IgD-negative memory B cell (primary cell): ENCODE measurements at regions not wholly inside any gene's neighbourhood (a gene's known extent, or its start where the extent isn't known, plus 50 kb on each side); places are given as distances from the start of the nearest gene placed in this dataset.
A peak's percentile ranks its signal among the peaks of the same experiment; 100 is the strongest.
"Not testable (repeated sequence)": the region's sequence is repeated elsewhere in the genome, so short reads cannot be mapped to it uniquely, and the experiment has no call there.

Source experiments
- H3K27ac Mint-ChIP-seq, 3 donors: one replicate each; pipeline ENCODE4 v1.8.0; 2020 to 2022; ENCODE audit warnings: mild to moderate bottlenecking in 3 of 3, mixed read lengths in 3 of 3, moderate library complexity in 1 of 3
- H3K27me3 Mint-ChIP-seq: one replicate; pipeline ENCODE4 v1.8.0; 2021; ENCODE audit warnings: mixed read lengths
- H3K36me3 Mint-ChIP-seq: one replicate; pipeline ENCODE4 v1.8.0; 2020; ENCODE audit warnings: mild to moderate bottlenecking, mixed read lengths
- H3K4me1 Mint-ChIP-seq, 3 donors: one replicate each; pipeline ENCODE4 v1.8.0; 2020 to 2022; ENCODE audit warnings: mixed read lengths in 3 of 3, mild to moderate bottlenecking in 1 of 3
- H3K4me3 Mint-ChIP-seq, 4 donors: one replicate each; pipeline ENCODE4 v1.8.0; 2020 to 2022; ENCODE audit warnings: mild to moderate bottlenecking in 4 of 4, mixed read lengths in 4 of 4, moderate library complexity in 3 of 4
- H3K9me3 Mint-ChIP-seq, 3 donors: one replicate each; pipeline ENCODE4 v1.8.0; 2020 to 2021; ENCODE audit warnings: mixed read lengths in 3 of 3, mild to moderate bottlenecking in 1 of 3

DNA sequence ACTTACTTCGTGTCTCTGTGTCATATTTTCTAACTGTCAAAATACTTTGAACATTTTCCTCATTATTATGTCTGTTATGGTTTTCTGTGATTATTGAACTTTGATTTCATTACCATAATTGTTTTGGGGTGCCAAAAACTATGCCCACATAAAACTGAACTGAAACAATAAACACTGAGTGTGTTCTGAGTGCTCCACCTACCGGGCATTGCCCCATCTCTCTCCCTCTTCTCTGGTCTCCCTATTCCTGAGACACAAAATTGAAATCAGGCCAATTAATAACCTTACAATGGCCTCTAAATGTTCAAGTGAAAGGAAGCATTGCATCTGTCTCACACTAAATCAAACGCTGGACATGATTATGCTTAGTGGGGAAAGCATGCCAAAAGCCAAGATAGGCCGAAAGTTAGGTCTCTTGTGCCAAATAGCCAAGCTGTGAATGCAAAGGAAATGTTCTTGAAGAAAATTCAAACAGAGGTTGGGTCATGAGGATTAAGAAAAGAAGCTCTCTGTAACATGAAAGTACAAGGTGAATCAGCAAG lies 972.3 kb downstream of the PCDH7 start:
- Mint-ChIP-seq H3K4me3 (peak overlapping the region in 1 of 4 donors; percentile 5), H3K27me3 (no peaks in the 10 kb centered on the region), H3K27ac (no peak overlapping the region), H3K36me3 (no peaks in the 10 kb centered on the region), H3K4me1 (no peaks in the 10 kb centered on the region), H3K9me3 (peaks cover under 1 to 7% (median 1%) of the 10 kb centered on the region in 3 donors)

- H3K27ac Mint-ChIP-seq = no peak overlapping the region
- H3K4me3 Mint-ChIP-seq = no peak overlapping the region
Observed at GRCh38 chr4:31701256-31701655, 981.1 kb downstream of the PCDH7 start.

GRCh38 chr4:31702326-31702725 lies 982.2 kb downstream of the PCDH7 start:
- H3K9me3 Mint-ChIP-seq = peaks cover 0 to 12% (median 4%) of the 10 kb centered on the region in 3 donors
- no peaks in the 10 kb centered on the region for H3K36me3 Mint-ChIP-seq
- H3K27ac Mint-ChIP-seq = no peak overlapping the region
- H3K4me3 Mint-ChIP-seq = no peak overlapping the region
- H3K27me3 Mint-ChIP-seq = no peaks in the 10 kb centered on the region
- no peaks in the 10 kb centered on the region for H3K4me1 Mint-ChIP-seq

More at GRCh38 chr4:31701256-31701655, 981.1 kb downstream of the PCDH7 start:
- Mint-ChIP-seq H3K9me3 (peaks cover 0 to 12% (median 4%) of the 10 kb centered on the region in 3 donors), H3K27me3 (no peaks in the 10 kb centered on the region), H3K36me3 (no peaks in the 10 kb centered on the region), H3K4me1 (no peaks in the 10 kb centered on the region)

DNA sequence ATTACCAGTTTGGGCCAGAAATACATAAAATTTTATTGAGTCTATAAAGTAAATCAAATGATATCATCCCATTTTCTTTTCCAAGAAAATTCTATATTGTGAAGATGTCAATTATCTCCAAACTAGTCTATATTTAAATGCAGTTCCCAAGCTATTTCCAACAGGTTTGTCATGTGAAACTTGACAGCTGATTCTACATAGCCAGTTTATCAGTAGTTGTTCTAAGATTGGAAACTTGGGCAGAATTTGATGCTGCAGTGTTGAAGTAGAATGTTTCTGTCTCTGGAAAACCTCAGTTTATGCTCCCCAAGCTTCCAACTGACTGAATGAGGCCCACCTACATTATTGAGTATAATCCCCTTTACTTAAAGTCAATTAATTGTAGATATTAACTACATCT lies 994.1 kb downstream of the PCDH7 start:
- H3K4me1 Mint-ChIP-seq = no peaks in the 10 kb centered on the region
- peaks cover 0 to 3% (median 3%) of the 10 kb centered on the region in 3 donors for H3K9me3 Mint-ChIP-seq
- no peaks in the 10 kb centered on the region for H3K27me3 Mint-ChIP-seq
- H3K36me3 Mint-ChIP-seq = no peaks in the 10 kb centered on the region
- H3K4me3 Mint-ChIP-seq = no peak overlapping the region
- no peak overlapping the region for H3K27ac Mint-ChIP-seq

DNA sequence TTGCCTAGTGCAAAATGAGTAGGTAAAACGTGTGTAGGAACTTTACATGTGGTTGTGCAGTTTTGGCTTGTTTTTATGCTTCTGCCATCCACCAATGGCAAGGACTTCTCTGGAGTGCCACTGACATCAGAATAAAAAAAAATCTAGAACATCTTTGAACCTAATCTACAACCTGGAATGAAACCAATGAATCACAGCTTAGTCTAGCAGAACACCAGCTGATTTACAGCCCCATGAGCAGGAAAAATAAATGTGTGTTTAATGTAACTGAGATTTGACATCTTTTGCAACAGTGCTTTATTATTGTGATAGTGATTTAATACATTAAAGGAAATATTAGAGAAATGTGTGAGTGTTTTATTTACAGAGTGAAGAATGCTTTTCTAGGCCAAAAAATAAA lies 995.1 kb downstream of the PCDH7 start:
- H3K27me3 Mint-ChIP-seq = no peaks in the 10 kb centered on the region
- H3K9me3 Mint-ChIP-seq = peaks cover 0 to 8% (median 5%) of the 10 kb centered on the region in 3 donors
- H3K27ac Mint-ChIP-seq = no peak overlapping the region
- H3K4me3 Mint-ChIP-seq = no peak overlapping the region
- H3K4me1 Mint-ChIP-seq = no peaks in the 10 kb centered on the region
- H3K36me3 Mint-ChIP-seq = no peaks in the 10 kb centered on the region

DNA sequence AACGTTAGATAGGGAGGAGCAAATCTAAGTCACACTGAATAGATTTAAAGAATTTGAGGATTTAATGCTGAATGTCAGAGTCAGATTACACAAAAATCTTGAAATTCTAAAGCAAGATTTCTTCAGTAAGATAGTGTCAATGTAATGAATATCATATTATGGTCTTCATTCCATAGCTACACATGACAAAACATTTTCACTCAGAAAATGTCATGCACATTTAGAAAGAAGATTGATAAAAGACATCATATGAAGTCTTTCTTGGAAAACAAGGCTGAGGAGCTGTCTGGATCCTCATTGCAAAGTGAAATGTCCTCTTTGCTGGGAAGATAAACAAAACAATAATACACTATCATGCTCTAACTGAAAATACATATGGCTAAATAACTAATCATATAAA lies 1006.9 kb downstream of the PCDH7 start:
- H3K27ac Mint-ChIP-seq = no peak overlapping the region
- H3K4me3 Mint-ChIP-seq = no peak overlapping the region
- no peaks in the 10 kb centered on the region for H3K27me3 Mint-ChIP-seq
- H3K4me1 Mint-ChIP-seq = no peaks in the 10 kb centered on the region
- peaks cover 0 to 4% (median 0%) of the 10 kb centered on the region in 3 donors for H3K9me3 Mint-ChIP-seq
- H3K36me3 Mint-ChIP-seq = no peaks in the 10 kb centered on the region

- Mint-ChIP-seq H3K4me3 (no peak overlapping the region), H3K36me3 (no peaks in the 10 kb centered on the region), H3K27ac (no peak overlapping the region), H3K9me3 (peaks cover 5 to 8% (median 6%) of the 10 kb centered on the region in 3 donors), H3K27me3 (no peaks in the 10 kb centered on the region), H3K4me1 (peaks cover 0 to 2% (median 0%) of the 10 kb centered on the region in 3 donors)
Observed at GRCh38 chr4:31735004-31735403, 1014.8 kb downstream of the PCDH7 start.

GRCh38 chr4:31737419-31737818 lies 1017.2 kb downstream of the PCDH7 start:
- Mint-ChIP-seq H3K4me1 (peaks cover 0 to 2% (median 0%) of the 10 kb centered on the region in 3 donors), H3K27me3 (no peaks in the 10 kb centered on the region), H3K9me3 (peaks cover 2 to 11% (median 7%) of the 10 kb centered on the region in 3 donors), H3K27ac (no peak overlapping the region), H3K4me3 (no peak overlapping the region), H3K36me3 (no peaks in the 10 kb centered on the region)

GRCh38 chr4:31741326-31741725 lies 1021.2 kb downstream of the PCDH7 start:
- Mint-ChIP-seq H3K36me3 (no peaks in the 10 kb centered on the region), H3K27ac (no peak overlapping the region), H3K4me3 (no peak overlapping the region), H3K9me3 (peaks cover 2 to 10% (median 7%) of the 10 kb centered on the region in 3 donors), H3K4me1 (peaks cover 0 to 2% (median 0%) of the 10 kb centered on the region in 3 donors), H3K27me3 (no peaks in the 10 kb centered on the region)

- Mint-ChIP-seq H3K27me3 (no peaks in the 10 kb centered on the region), H3K27ac (no peak overlapping the region), H3K4me1 (peaks cover 0 to 1% (median 0%) of the 10 kb centered on the region in 3 donors), H3K4me3 (no peak overlapping the region), H3K9me3 (peaks cover 0 to 8% (median 7%) of the 10 kb centered on the region in 3 donors), H3K36me3 (no peaks in the 10 kb centered on the region)
Observed at GRCh38 chr4:31748382-31748781, 1028.2 kb downstream of the PCDH7 start.

GRCh38 chr4:31750581-31750980 lies 1030.4 kb downstream of the PCDH7 start:
- H3K4me3 Mint-ChIP-seq, H3K36me3 Mint-ChIP-seq, H3K27ac Mint-ChIP-seq, H3K27me3 Mint-ChIP-seq, H3K9me3 Mint-ChIP-seq, H3K4me1 Mint-ChIP-seq: not testable (repeated sequence)

GRCh38 chr4:31755751-31756150 lies 1035.6 kb downstream of the PCDH7 start:
- H3K27ac Mint-ChIP-seq = no peak overlapping the region
- H3K36me3 Mint-ChIP-seq = no peaks in the 10 kb centered on the region
- peaks cover 3 to 10% (median 6%) of the 10 kb centered on the region in 3 donors for H3K9me3 Mint-ChIP-seq
- no peaks in the 10 kb centered on the region for H3K4me1 Mint-ChIP-seq
- no peak overlapping the region for H3K4me3 Mint-ChIP-seq
- H3K27me3 Mint-ChIP-seq = no peaks in the 10 kb centered on the region

- H3K36me3 Mint-ChIP-seq = no peaks in the 10 kb centered on the region
- no peaks in the 10 kb centered on the region for H3K4me1 Mint-ChIP-seq
- H3K27me3 Mint-ChIP-seq = no peaks in the 10 kb centered on the region
- H3K9me3 Mint-ChIP-seq = peaks cover 0 to 26% (median 6%) of the 10 kb centered on the region in 3 donors
- H3K27ac Mint-ChIP-seq = no peak overlapping the region
- H3K4me3 Mint-ChIP-seq = no peak overlapping the region
Observed at GRCh38 chr4:31768756-31769155, 1048.6 kb downstream of the PCDH7 start.

DNA sequence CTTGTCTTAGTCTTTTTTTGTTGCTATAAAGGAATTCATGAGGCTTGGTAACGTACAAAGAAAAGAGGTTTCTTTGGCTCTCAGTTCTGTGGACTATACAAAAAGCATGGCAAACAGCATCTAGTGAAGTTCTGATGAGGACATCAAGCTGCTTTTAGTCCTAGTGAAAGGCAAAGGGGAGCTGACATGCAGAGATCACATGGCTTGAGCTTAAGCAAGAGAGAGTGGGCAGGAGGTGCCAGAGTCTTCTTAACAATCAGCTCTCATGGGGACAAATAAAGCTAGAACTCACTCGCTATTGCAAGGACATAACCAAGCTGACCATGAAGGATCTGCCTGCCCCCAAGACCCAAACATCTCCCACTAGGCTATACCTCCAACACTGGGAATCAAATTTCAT lies 1063.1 kb downstream of the PCDH7 start:
- H3K36me3 Mint-ChIP-seq = no peaks in the 10 kb centered on the region
- H3K27me3 Mint-ChIP-seq = no peaks in the 10 kb centered on the region
- H3K27ac Mint-ChIP-seq = no peak overlapping the region
- H3K9me3 Mint-ChIP-seq = peaks cover 0 to 4% (median 2%) of the 10 kb centered on the region in 3 donors
- no peaks in the 10 kb centered on the region for H3K4me1 Mint-ChIP-seq
- no peak overlapping the region for H3K4me3 Mint-ChIP-seq

DNA sequence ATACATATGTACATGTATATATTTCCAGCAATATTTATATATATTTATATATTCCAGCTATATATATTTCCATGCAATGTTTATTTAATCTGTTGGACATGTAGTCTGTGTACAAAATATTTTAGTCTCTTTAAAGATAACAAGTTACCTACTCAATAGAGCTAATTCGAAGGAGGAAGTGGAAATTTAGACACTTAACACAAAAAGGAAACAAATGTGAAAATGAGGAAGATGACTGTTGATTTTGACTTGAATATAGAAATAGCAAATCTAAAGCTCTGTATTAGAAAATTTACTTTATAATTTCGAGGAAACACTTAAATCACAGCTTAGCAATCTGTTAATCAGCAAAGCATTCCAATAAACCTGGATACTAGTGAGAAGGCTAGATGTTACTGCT lies 1064.4 kb downstream of the PCDH7 start:
- no peak overlapping the region for H3K27ac Mint-ChIP-seq
- H3K4me1 Mint-ChIP-seq = no peaks in the 10 kb centered on the region
- H3K36me3 Mint-ChIP-seq = no peaks in the 10 kb centered on the region
- no peaks in the 10 kb centered on the region for H3K27me3 Mint-ChIP-seq
- peaks cover 0 to 4% (median 2%) of the 10 kb centered on the region in 3 donors for H3K9me3 Mint-ChIP-seq
- no peak overlapping the region for H3K4me3 Mint-ChIP-seq

DNA sequence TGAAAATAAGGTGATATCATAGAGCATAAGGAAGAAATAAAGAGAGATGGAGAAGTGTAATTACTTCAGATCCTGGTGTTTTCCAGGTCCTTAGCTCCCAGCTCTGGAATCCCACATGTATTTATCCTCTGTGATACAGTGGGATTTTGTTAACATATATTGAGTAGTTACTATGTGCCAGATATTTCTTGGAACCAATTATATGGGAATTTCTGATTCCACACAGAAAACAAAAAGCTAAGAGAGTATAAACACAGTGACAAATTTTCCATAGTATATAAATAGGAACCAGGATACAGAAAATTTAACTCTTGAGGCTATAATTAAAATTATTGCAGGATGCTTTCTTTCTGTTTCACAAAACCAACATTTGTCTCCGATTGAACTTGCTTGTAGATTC lies 1067.5 kb downstream of the PCDH7 start:
- Mint-ChIP-seq H3K27me3 (no peaks in the 10 kb centered on the region), H3K4me3 (no peak overlapping the region), H3K27ac (no peak overlapping the region), H3K36me3 (no peaks in the 10 kb centered on the region), H3K9me3 (peaks cover 0 to 2% (median 2%) of the 10 kb centered on the region in 3 donors), H3K4me1 (no peaks in the 10 kb centered on the region)
